GM13977 (cell line): ENCODE measurements at regions not wholly inside any gene's neighbourhood (a gene's known extent, or its start where the extent isn't known, plus 50 kb on each side); places are given as distances from the start of the nearest gene placed in this dataset.
A peak's percentile ranks its signal among the peaks of the same experiment; 100 is the strongest.

Experiments
- DNase-seq: peaks from one replicate; pipeline ENCODE4 v3.0.0; 2012; ENCODE audit warnings: low spot score
- in situ Hi-C: fragments of 300-500 bp; cut with MboI; formaldehyde crosslinking; loops from one replicate; pipeline ENCODE4 v1.12.0; 2022; ENCODE audit warnings: low sequenced_read_pairs, low pct_unique_long_range_greater_than_20kb, mixed read lengths, inconsistent platforms; ENCODE audit not compliant: unreplicated experiment
- TF ChIP-seq, protein P1 (sequence below): IDR thresholded peaks from 2 replicates; pipeline ENCODE4 v1.5.1; 2012; ENCODE audit warnings: mild to moderate bottlenecking, control low read depth; ENCODE audit not compliant: insufficient read depth; ENCODE audit errors: extremely low read depth, missing control alignments

DNA sequence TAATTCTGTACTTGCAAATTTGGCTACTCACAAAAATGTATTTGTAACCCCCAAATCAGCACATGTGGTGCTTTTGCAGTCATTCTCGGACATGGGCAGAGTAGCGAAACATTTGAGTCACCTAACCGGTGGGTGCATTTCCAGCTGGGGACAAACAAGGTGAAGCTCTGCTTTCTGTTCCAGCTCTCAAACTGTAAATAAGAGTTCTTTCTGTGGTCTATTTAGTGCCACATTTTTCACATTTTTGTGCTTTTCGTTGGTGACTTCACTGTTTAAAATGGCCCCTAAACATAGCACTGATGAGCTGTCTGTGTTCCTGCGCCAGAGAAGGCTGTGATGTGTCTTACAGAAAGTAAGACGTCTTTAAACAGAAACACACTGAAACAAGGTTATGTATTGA lies 244.5 kb downstream of the CDC5L start:
- TF ChIP-seq, protein P1, sequence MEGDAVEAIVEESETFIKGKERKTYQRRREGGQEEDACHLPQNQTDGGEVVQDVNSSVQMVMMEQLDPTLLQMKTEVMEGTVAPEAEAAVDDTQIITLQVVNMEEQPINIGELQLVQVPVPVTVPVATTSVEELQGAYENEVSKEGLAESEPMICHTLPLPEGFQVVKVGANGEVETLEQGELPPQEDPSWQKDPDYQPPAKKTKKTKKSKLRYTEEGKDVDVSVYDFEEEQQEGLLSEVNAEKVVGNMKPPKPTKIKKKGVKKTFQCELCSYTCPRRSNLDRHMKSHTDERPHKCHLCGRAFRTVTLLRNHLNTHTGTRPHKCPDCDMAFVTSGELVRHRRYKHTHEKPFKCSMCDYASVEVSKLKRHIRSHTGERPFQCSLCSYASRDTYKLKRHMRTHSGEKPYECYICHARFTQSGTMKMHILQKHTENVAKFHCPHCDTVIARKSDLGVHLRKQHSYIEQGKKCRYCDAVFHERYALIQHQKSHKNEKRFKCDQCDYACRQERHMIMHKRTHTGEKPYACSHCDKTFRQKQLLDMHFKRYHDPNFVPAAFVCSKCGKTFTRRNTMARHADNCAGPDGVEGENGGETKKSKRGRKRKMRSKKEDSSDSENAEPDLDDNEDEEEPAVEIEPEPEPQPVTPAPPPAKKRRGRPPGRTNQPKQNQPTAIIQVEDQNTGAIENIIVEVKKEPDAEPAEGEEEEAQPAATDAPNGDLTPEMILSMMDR, result no peak
- no peak for DNase-seq
- in situ Hi-C loops, result loop anchor here (25.0 kb wide), 1 partner anchor 780 kb away; no protein-coding TSS in a partner anchor

DNA sequence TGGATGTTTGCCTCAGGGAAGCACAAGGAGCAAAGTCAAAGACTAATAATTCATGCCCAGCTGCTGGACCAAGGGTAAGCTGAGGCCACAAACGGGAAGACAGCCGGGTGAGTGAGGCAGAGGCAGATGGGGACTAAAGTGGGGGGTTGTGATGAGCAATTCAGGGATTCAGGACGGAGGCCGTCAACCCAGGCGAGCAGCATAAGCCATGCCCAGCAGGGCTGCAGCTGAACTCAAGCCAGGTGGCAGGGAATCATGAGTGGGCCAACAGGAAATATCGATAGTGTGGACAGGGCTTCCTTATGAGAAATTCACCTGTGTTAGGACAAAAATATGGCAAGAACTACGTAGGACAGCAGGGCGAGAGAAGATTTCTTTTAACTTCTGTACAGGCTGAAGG lies 246.8 kb downstream of the CDC5L start:
- DNase-seq, result no peak
- TF ChIP-seq, protein P1, result no peak
- in situ Hi-C loops, result loop anchor here (25.0 kb wide), 1 partner anchor 778 kb away; no protein-coding TSS in a partner anchor

DNA sequence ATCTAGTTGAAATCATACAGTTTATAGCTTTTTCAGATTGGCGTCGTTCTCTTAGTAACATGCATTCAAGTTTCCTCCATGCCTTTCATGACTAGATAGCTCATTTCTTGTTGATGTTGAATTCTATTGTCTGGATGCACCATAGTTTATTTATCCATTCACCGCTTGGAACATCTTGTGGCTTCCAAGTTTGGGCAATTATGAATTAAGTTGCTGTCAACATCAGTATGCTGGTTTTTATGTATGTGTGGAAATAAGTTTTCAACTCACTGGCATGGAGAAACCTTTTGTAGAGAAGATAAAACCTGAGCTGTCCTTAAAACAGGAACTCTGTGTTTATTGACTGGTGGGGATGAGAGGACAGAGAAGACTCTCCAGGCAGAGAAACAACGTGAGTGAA lies 248.0 kb downstream of the CDC5L start:
- in situ Hi-C loops, result loop anchor here (25.0 kb wide), 1 partner anchor 777 kb away; no protein-coding TSS in a partner anchor
- TF ChIP-seq, protein P1, result no peak
- no peak for DNase-seq

DNA sequence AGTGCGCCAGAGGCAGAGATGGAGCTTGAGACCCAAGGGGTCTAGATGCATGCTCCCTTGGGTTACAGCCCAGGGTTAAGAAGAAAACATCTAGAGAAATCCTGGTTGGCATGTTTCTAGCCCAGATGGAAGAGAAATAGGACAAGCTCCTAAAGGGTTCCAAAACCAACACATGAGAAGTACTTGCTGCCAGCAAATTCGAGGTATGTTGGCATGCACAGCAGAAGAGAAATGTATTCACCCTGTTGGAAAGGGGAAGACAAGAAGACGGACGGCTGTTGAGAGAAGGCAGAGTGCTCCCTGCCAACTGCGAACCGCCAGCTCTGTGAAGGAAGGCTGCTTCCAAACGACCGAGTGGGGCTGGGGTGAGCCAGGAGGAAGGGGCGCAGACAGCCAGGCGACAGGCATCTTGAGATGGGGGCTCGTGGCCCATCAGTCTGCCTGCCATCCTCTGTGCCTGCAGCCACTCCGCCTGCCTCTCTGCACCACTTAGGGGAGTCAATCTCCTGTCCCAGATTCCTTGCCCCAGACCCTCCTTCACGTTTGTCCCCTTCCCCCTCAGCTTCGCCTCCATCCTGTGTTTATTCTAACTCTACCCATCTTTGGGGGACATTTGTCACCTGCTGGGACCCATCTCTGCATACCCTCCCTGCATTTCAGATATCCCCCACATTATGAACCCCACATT lies 249.2 kb downstream of the CDC5L start:
- TF ChIP-seq, protein P1, result no peak
- DNase-seq, result no peak
- in situ Hi-C loops, result loop anchor here (25.0 kb wide), 1 partner anchor 776 kb away; no protein-coding TSS in a partner anchor

DNA sequence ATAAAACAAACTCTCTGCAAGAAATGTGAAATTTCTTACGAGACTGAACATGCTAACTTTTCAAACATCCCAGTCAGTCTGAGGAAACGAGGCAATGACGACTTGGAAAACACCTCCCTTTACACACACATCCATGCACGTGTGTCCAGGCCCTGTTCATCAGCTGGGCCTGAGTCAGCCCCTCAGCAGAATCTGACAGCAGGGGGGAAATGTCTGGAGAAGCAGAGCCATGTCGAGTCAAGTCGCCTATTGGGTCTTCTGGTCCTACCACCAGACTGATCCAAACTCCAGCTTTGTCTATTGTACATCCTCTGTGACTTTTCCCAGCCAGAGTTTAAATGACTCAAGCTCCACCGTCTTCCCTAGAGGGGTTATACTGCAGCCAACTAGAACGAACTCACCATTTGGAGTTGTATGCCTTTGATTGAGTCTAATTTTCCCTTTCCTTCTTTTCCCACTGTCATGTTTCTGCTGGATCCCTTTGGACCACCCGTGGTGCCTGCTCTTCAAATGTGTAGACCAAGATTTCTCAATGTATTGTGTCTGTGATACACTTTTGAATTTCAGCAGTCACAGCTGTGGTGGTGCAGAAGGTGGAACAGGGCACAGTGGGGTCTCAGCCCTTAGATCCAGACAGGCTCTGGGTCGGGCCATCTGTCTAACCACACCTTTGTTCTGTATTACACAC lies 254.0 kb downstream of the CDC5L start:
- no peak for DNase-seq
- TF ChIP-seq, protein P1, result no peak
- in situ Hi-C loops, result loop anchor here (25.0 kb wide), 1 partner anchor 771 kb away; no protein-coding TSS in a partner anchor

DNA sequence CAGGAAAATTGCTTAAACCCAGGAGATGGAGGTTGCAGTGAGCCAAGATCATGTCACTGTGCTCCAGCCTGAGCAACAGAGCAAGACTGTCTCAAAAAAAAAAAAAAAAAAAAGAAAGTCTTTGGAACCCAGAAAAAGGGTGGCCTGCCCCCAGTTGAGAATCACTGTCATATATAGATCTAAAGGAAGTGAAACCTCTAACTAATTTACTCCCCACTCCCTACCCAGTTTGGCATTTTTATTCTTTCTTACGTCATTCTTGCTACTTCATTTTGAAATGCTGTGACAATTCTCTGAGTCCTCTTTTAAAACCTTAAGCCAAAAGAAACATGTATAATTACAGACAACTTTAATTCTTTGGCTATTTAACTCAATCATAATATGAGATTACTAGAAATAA lies 254.8 kb downstream of the CDC5L start:
- in situ Hi-C loops, result loop anchor here (25.0 kb wide), 1 partner anchor 770 kb away; no protein-coding TSS in a partner anchor
- DNase-seq, result peak; percentile 35
- TF ChIP-seq, protein P1, result no peak
